ENCODE measurements at regions not wholly inside any gene's neighbourhood (a gene's known extent, or its start where the extent isn't known, plus 50 kb on each side); places are given as distances from the start of the nearest gene placed in this dataset.

GRCh38 chr14:85789506-85789905, 259.6 kb downstream of the FLRT2 start:
- no peak for DNase-seq

GRCh38 chr14:85788470-85789233, 258.7 kb downstream of the FLRT2 start:
- DNase-seq, result no peak

- DNase-seq, result no peak
Observed at GRCh38 chr14:85766295-85766694, 236.4 kb downstream of the FLRT2 start.

GRCh38 chr14:85764822-85765221, 234.9 kb downstream of the FLRT2 start:
- DNase-seq, result no peak

- DNase-seq, result no peak
Observed at GRCh38 chr14:85762526-85762925, 232.6 kb downstream of the FLRT2 start.

- no peak for DNase-seq
Observed at GRCh38 chr14:85752175-85752574, 222.2 kb downstream of the FLRT2 start.

GRCh38 chr14:85744573-85744972, 214.6 kb downstream of the FLRT2 start:
- no peak for DNase-seq

- no peak for DNase-seq
Observed at GRCh38 chr14:85732031-85732430, 202.1 kb downstream of the FLRT2 start.

GRCh38 chr14:85731186-85731585, 201.2 kb downstream of the FLRT2 start:
- DNase-seq, result no peak

GRCh38 chr14:85728476-85729065, 198.6 kb downstream of the FLRT2 start:
- no peak for DNase-seq

- DNase-seq, result no peak
Observed at GRCh38 chr14:85714069-85714468, 184.1 kb downstream of the FLRT2 start.

- DNase-seq, result no peak
Observed at GRCh38 chr14:85711620-85712019, 181.7 kb downstream of the FLRT2 start.

All from stimulated activated CD8-positive, alpha-beta memory T cell treated with anti-CD3 and anti-CD28 coated beads, Interleukin-4, amount 100 ng/mL, for 48 hours (primary cell).